ENCODE measurements at regions not wholly inside any gene's neighbourhood (a gene's known extent, or its start where the extent isn't known, plus 50 kb on each side); places are given as distances from the start of the nearest gene placed in this dataset.

DNA sequence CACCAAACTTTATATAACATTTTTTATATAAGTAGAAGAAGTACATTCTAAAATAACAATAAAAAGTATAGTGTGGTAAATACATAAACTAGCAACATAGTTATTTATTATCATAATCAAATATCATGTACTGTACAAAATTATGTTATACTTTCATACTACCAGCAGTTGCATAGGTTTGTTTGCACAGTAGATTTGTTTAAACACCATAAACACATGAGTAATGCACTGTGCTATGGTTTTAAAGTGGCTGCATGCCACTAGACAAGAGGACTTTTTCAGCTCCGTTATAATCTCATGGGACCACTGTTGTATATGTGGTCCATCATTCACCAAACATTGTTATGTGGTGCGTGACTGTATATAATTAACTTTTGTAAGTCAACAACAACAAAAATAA lies 137.6 kb downstream of the DRD1 start:
- no peak overlapping the region for H3K27ac ChIP-seq (ENCODE audit: low read length)
- CTCF ChIA-PET, result no interaction called here

DNA sequence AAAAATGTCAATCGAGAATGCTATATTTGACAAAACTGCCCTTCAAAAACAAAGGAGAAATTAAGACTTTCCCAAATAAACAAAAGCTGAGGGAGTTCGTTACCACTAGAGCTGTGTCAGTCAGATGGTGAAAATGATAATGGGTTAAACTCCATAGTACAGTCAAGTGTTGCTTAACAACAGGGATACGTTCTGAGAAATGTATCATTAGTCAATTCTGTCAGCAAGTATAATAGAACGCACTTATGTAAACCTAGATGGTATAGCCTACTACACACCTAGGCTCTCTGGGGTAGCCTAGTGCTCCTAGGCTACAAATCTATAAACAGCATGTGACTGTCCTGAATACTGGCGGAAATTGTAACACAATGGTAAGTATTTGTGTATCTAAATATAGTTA lies 138.7 kb downstream of the DRD1 start:
- Histone ChIP-seq H3F3A (ENCODE audit: low read length, unreplicated experiment) (no peaks in the 10 kb centered on the region), H3K27ac (ENCODE audit: low read length) (no peak overlapping the region), H3K4me3 (ENCODE audit: low read length) (no peak overlapping the region), H3K9ac (ENCODE audit: low read length) (no peak overlapping the region), H3K4me2 (ENCODE audit: low read length) (no peak overlapping the region), H3K4me1 (ENCODE audit: insufficient read depth, low read length) (no peaks in the 10 kb centered on the region), H3K9me2 (replicated peaks; ENCODE audit: low read length) (no peaks in the 10 kb centered on the region), H4K20me1 (ENCODE audit: low read length) (no peaks in the 10 kb centered on the region), H3K79me2 (ENCODE audit: low read length) (no peaks in the 10 kb centered on the region), H3K36me3 (ENCODE audit: low read depth, low read length) (no peaks in the 10 kb centered on the region), H2AFZ (ENCODE audit: low read length) (no peak overlapping the region), H3K27me3 (ENCODE audit: low read length) (no peaks in the 10 kb centered on the region), H3K9me3 (ENCODE audit: low read length) (no peaks in the 10 kb centered on the region)
- CTCF ChIA-PET, result no interaction called here
- ATAC-seq, result no peak
- no TSS peak for BruUV-seq (replicated peaks)
- no peak for TF ChIP-seq EZH2phosphoT487 (IDR thresholded peaks at IDR 0.05; ENCODE audit: borderline replicate concordance, low read length)
- TF ChIP-seq, protein P1, sequence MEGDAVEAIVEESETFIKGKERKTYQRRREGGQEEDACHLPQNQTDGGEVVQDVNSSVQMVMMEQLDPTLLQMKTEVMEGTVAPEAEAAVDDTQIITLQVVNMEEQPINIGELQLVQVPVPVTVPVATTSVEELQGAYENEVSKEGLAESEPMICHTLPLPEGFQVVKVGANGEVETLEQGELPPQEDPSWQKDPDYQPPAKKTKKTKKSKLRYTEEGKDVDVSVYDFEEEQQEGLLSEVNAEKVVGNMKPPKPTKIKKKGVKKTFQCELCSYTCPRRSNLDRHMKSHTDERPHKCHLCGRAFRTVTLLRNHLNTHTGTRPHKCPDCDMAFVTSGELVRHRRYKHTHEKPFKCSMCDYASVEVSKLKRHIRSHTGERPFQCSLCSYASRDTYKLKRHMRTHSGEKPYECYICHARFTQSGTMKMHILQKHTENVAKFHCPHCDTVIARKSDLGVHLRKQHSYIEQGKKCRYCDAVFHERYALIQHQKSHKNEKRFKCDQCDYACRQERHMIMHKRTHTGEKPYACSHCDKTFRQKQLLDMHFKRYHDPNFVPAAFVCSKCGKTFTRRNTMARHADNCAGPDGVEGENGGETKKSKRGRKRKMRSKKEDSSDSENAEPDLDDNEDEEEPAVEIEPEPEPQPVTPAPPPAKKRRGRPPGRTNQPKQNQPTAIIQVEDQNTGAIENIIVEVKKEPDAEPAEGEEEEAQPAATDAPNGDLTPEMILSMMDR (conservative IDR thresholded peaks at IDR 0.05; ENCODE audit: low read depth, low read length), result no peak
- TF ChIP-seq EZH2 (IDR thresholded peaks at IDR 0.05; ENCODE audit: low read length, unreplicated experiment), result no peak
- POLR2A ChIA-PET (ENCODE audit: unreplicated experiment), result no interaction called here
- intact Hi-C loops (cut with micrococcal nuclease), result no loop called here
- DNase-seq, result no peak

More for the DNA sequence above, 137.6 kb downstream of the DRD1 start:
- no peak for TF ChIP-seq EZH2phosphoT487 (IDR thresholded peaks at IDR 0.05; ENCODE audit: borderline replicate concordance, low read length)
- TF ChIP-seq, protein P1 (conservative IDR thresholded peaks at IDR 0.05; ENCODE audit: low read depth, low read length), result no peak
- no peak for TF ChIP-seq EZH2 (IDR thresholded peaks at IDR 0.05; ENCODE audit: low read length, unreplicated experiment)
- DNase-seq, result peak; percentile 30
- Histone ChIP-seq H3K4me1 (ENCODE audit: insufficient read depth, low read length) (no peaks in the 10 kb centered on the region), H3F3A (ENCODE audit: low read length, unreplicated experiment) (no peaks in the 10 kb centered on the region), H3K27me3 (ENCODE audit: low read length) (no peaks in the 10 kb centered on the region), H3K9me3 (ENCODE audit: low read length) (no peaks in the 10 kb centered on the region), H4K20me1 (ENCODE audit: low read length) (no peaks in the 10 kb centered on the region), H3K36me3 (ENCODE audit: low read depth, low read length) (no peaks in the 10 kb centered on the region), H2AFZ (ENCODE audit: low read length) (no peak overlapping the region), H3K4me3 (ENCODE audit: low read length) (no peak overlapping the region), H3K9me2 (replicated peaks; ENCODE audit: low read length) (no peaks in the 10 kb centered on the region), H3K79me2 (ENCODE audit: low read length) (no peaks in the 10 kb centered on the region), H3K4me2 (ENCODE audit: low read length) (no peak overlapping the region), H3K9ac (ENCODE audit: low read length) (no peak overlapping the region)
- ATAC-seq, result no peak; the same call in 1 of the 2 replicates
- POLR2A ChIA-PET (ENCODE audit: unreplicated experiment), result no interaction called here
- BruUV-seq (replicated peaks), result no TSS peak
- intact Hi-C loops (cut with micrococcal nuclease), result no loop called here

DNA sequence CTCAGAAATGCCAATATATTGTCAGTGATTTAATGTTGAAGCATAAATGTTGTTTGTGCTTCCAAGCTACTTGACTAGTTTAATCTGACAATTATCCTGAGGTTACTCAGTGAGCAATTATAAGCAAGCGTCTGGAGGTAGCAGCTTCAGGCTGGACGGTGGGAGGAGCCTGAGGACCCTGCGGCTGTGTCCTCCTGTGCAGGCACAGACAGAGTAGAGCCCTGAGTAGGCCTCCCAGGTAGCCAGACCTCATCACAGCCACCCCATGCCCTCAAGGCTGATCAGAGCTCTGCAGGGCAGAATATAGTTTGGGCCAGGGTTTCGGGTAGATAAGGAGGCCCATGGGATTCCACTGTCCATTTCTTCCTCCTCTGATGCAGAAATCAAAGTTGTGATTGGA lies 153.6 kb downstream of the DRD1 start:
- intact Hi-C loops (cut with micrococcal nuclease), result no loop called here
- no peaks in the 10 kb centered on the region for H3K27me3 ChIP-seq (ENCODE audit: low read length)
- no peak overlapping the region for H2AFZ ChIP-seq (ENCODE audit: low read length)
- TF ChIP-seq, protein P1 (conservative IDR thresholded peaks at IDR 0.05; ENCODE audit: low read depth, low read length), result no peak
- no peak for TF ChIP-seq EZH2phosphoT487 (IDR thresholded peaks at IDR 0.05; ENCODE audit: borderline replicate concordance, low read length)
- TF ChIP-seq EZH2 (IDR thresholded peaks at IDR 0.05; ENCODE audit: low read length, unreplicated experiment), result no peak
- H3K4me2 ChIP-seq (ENCODE audit: low read length), result no peak overlapping the region
- ATAC-seq (no peak), DNase-seq (no peak)
- no peak overlapping the region for H3K27ac ChIP-seq (ENCODE audit: low read length)
- peaks cover 3% of the 10 kb centered on the region; the same call in 1 of the 2 replicates for H3K4me1 ChIP-seq (ENCODE audit: insufficient read depth, low read length)
- ChIA-PET CTCF (no interaction called here), POLR2A (ENCODE audit: unreplicated experiment) (no interaction called here)
- H3K9me2 ChIP-seq (replicated peaks; ENCODE audit: low read length), result no peaks in the 10 kb centered on the region
- H3K79me2 ChIP-seq (ENCODE audit: low read length), result no peaks in the 10 kb centered on the region
- H3K4me3 ChIP-seq (ENCODE audit: low read length), result no peak overlapping the region
- no peaks in the 10 kb centered on the region for H3K9me3 ChIP-seq (ENCODE audit: low read length)
- H3K36me3 ChIP-seq (ENCODE audit: low read depth, low read length), result no peaks in the 10 kb centered on the region
- no peaks in the 10 kb centered on the region for H4K20me1 ChIP-seq (ENCODE audit: low read length)
- no TSS peak for BruUV-seq (replicated peaks)
- H3K9ac ChIP-seq (ENCODE audit: low read length), result no peak overlapping the region
- no peaks in the 10 kb centered on the region for H3F3A ChIP-seq (ENCODE audit: low read length, unreplicated experiment)
